ENCODE measurements at regions not wholly inside any gene's neighbourhood (a gene's known extent, or its start where the extent isn't known, plus 50 kb on each side); places are given as distances from the start of the nearest gene placed in this dataset.

DNA sequence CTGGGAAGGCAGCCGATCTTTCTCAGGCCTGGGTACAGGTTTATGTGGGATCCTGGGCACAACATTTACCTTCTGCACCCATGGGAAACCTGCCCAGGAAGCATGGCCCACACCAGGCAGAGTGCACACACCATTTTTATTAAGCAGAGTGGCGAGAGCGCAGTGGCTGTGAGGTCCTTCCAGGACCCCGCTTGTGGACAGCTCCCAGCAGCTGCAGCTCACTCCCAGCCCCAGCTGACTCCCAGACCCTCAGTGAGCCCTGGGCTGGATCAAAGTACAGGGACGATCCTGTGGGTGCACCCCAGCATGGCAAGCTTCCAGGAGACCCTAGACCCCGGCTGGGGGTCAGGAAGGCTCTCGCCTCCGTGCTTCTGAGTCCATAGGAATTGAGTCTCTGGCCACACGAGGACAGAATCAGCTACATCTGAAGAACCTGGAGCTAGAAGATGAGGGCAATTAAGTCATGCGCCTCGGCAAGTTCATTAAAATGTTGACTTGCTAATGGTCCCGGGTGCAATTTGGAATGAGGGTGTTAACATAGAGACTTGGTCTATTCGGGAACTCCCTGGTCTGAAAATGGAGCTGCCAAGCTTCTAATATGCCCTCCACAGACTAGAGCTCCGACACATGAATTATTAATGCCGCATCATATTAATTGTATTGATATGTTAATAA lies 65.4 kb upstream of the SLCO4A1 start:
- H3K9me2 ChIP-seq (ENCODE audit: insufficient read depth): no peaks in the 10 kb centered on the region
- ATAC-seq: no peak
- no peak overlapping the region for H2AFZ ChIP-seq (ENCODE audit: low read depth, low read length, poor library complexity, severe bottlenecking)
- H3K9ac ChIP-seq (ENCODE audit: low read length): no peak overlapping the region
- ChIA-PET POLR2A (no interaction called here), RAD21 (ENCODE audit: low non-redundant PET in 1 of 2, low total read pairs in 2 of 2, uncharacterized antibody in 2 of 2, unreplicated experiment in 2 of 2) (no interaction called here), CTCF (interaction anchor here (1.4 kb wide), 1 partner anchor 47 kb away, joined by 3 read pairs; no protein-coding TSS in a partner anchor)
- DNase-seq (ENCODE audit: low read depth, low spot score): no peak
- H4K20me1 ChIP-seq (ENCODE audit: insufficient read depth): no peaks in the 10 kb centered on the region
- H3K27ac ChIP-seq (ENCODE audit: low read depth, low read length): no peak overlapping the region
- H3K4me2 ChIP-seq (ENCODE audit: low read length): no peak overlapping the region
- no peaks in the 10 kb centered on the region for H3K36me3 ChIP-seq (ENCODE audit: control insufficient read depth in 1 of 2, insufficient read depth in 2 of 2, low read length in 2 of 2)
- no peaks in the 10 kb centered on the region; a peak in 1 of 4 replicates for H3K9me3 ChIP-seq (ENCODE audit: control insufficient read depth in 1 of 2, insufficient read depth in 1 of 2, low read depth in 1 of 2, low read length in 2 of 2)
- no peak overlapping the region for H3K4me3 ChIP-seq (replicated peaks in 1 of 2; ENCODE audit: low read depth in 1 of 2, low read length in 2 of 2)
- no TSS peak for BruUV-seq (replicated peaks)
- H3K79me2 ChIP-seq (ENCODE audit: insufficient read depth, low read length): no peaks in the 10 kb centered on the region
- intact Hi-C loops (cut with micrococcal nuclease): no loop called here
- peaks cover 2 to 7% of the 10 kb centered on the region in 2 experiments; a peak in 2 of 4 replicates for H3K4me1 ChIP-seq (ENCODE audit: control insufficient read depth in 1 of 2, insufficient read depth in 2 of 2, low read length in 2 of 2)
- TF ChIP-seq CBX3 (IDR thresholded peaks at IDR 0.05; ENCODE audit: low read depth) (no peak), FOSL1 (IDR thresholded peaks at IDR 0.05; ENCODE audit: low read depth) (no peak)
- TF ChIP-seq, protein P1, sequence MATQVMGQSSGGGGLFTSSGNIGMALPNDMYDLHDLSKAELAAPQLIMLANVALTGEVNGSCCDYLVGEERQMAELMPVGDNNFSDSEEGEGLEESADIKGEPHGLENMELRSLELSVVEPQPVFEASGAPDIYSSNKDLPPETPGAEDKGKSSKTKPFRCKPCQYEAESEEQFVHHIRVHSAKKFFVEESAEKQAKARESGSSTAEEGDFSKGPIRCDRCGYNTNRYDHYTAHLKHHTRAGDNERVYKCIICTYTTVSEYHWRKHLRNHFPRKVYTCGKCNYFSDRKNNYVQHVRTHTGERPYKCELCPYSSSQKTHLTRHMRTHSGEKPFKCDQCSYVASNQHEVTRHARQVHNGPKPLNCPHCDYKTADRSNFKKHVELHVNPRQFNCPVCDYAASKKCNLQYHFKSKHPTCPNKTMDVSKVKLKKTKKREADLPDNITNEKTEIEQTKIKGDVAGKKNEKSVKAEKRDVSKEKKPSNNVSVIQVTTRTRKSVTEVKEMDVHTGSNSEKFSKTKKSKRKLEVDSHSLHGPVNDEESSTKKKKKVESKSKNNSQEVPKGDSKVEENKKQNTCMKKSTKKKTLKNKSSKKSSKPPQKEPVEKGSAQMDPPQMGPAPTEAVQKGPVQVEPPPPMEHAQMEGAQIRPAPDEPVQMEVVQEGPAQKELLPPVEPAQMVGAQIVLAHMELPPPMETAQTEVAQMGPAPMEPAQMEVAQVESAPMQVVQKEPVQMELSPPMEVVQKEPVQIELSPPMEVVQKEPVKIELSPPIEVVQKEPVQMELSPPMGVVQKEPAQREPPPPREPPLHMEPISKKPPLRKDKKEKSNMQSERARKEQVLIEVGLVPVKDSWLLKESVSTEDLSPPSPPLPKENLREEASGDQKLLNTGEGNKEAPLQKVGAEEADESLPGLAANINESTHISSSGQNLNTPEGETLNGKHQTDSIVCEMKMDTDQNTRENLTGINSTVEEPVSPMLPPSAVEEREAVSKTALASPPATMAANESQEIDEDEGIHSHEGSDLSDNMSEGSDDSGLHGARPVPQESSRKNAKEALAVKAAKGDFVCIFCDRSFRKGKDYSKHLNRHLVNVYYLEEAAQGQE (IDR thresholded peaks at IDR 0.05; ENCODE audit: low read depth): peak; percentile 66
- H3K27me3 ChIP-seq (ENCODE audit: insufficient read depth, low read length): peaks cover 17% of the 10 kb centered on the region; the same call in 1 of the 2 replicates

GRCh38 chr20:62577490-62577836 lies 64.8 kb upstream of the SLCO4A1 start:
- DNase-seq (ENCODE audit: low read depth, low spot score) (no peak), ATAC-seq (peak; percentile 39; the same call in 1 of the 2 replicates)
- no peaks in the 10 kb centered on the region for H3K79me2 ChIP-seq (ENCODE audit: insufficient read depth, low read length)
- no TSS peak for BruUV-seq (replicated peaks)
- H3K27ac ChIP-seq (ENCODE audit: low read depth, low read length): no peak overlapping the region
- no peaks in the 10 kb centered on the region for H3K9me2 ChIP-seq (ENCODE audit: insufficient read depth)
- H3K36me3 ChIP-seq (ENCODE audit: control insufficient read depth in 1 of 2, insufficient read depth in 2 of 2, low read length in 2 of 2): no peaks in the 10 kb centered on the region
- peaks cover 0 to 4% of the 10 kb centered on the region in 2 experiments; a peak in 2 of 4 replicates for H3K4me1 ChIP-seq (ENCODE audit: control insufficient read depth in 1 of 2, insufficient read depth in 2 of 2, low read length in 2 of 2)
- H3K9ac ChIP-seq (ENCODE audit: low read length): no peak overlapping the region
- no peak overlapping the region for H3K4me3 ChIP-seq (replicated peaks in 1 of 2; ENCODE audit: low read depth in 1 of 2, low read length in 2 of 2)
- H2AFZ ChIP-seq (ENCODE audit: low read depth, low read length, poor library complexity, severe bottlenecking): no peak overlapping the region
- H4K20me1 ChIP-seq (ENCODE audit: insufficient read depth): no peaks in the 10 kb centered on the region
- ChIA-PET CTCF (interaction anchor here (1.4 kb wide), 1 partner anchor 46 kb away, joined by 3 read pairs; no protein-coding TSS in a partner anchor), POLR2A (no interaction called here), RAD21 (ENCODE audit: low non-redundant PET in 1 of 2, low total read pairs in 2 of 2, uncharacterized antibody in 2 of 2, unreplicated experiment in 2 of 2) (no interaction called here)
- intact Hi-C loops (cut with micrococcal nuclease): no loop called here
- H3K9me3 ChIP-seq (ENCODE audit: control insufficient read depth in 1 of 2, insufficient read depth in 1 of 2, low read depth in 1 of 2, low read length in 2 of 2): no peaks in the 10 kb centered on the region; a peak in 1 of 4 replicates
- TF ChIP-seq TCF7L2 (IDR thresholded peaks at IDR 0.05; ENCODE audit: borderline replicate concordance, extremely low read depth, insufficient read depth, insufficient read length): no peak
- TF ChIP-seq MAX (IDR thresholded peaks at IDR 0.05): no peak
- TF ChIP-seq EZH2phosphoT487 (IDR thresholded peaks at IDR 0.05; ENCODE audit: borderline replicate concordance): no peak
- TF ChIP-seq, protein P1 (IDR thresholded peaks at IDR 0.05; ENCODE audit: low read depth): no peak
- no peak for TF ChIP-seq ATF3 (IDR thresholded peaks at IDR 0.05)
- no peak for TF ChIP-seq POLR2A (IDR thresholded peaks at IDR 0.05; ENCODE audit: borderline replicate concordance, extremely low read depth, insufficient read depth, insufficient read length)
- TF ChIP-seq SP1 (IDR thresholded peaks at IDR 0.05; ENCODE audit: low read depth): no peak
- no peak overlapping the region for H3K4me2 ChIP-seq (ENCODE audit: low read length)
- H3K27me3 ChIP-seq (ENCODE audit: insufficient read depth, low read length): peaks cover 17% of the 10 kb centered on the region; the same call in 1 of the 2 replicates
